Pancreas (tissue), 10 donors: ENCODE measurements at regions not wholly inside any gene's neighbourhood (a gene's known extent, or its start where the extent isn't known, plus 50 kb on each side); places are given as distances from the start of the nearest gene placed in this dataset.

Experiments used
- ATAC-seq, 4 donors: fragments of 200-7000 bp; cut with Tn5 transposase; one replicate each; pipeline versions ENCODE4 v1.8.0 to v1.9.1; 2020; ENCODE audit warnings: mild to moderate bottlenecking in 4 of 4, moderate library complexity in 4 of 4
- DNase-seq, 6 donors: peaks; one replicate each; pipeline ENCODE4 v3.0.0-alpha.2; 2020
- FAIRE-seq: peaks from 2 replicates; lab custom pipeline; 2012; peaks lifted over from hg19 to GRCh38; lab: Jason Lieb, UNC
- H3K27ac ChIP-seq, 4 donors: fragments of 200-600 bp; sonication (generic); 1 replicate in 3 of 4; 2 replicates in 1 of 4; pipeline versions ENCODE4 v1.5.0 to v1.8.0; 2020
- H3K27me3 ChIP-seq, 4 donors: fragments of 200-600 bp; one replicate each; pipeline ENCODE4 v1.8.0; 2021
- H3K36me3 ChIP-seq, 3 donors: fragments of 200-600 bp; sonication (generic) in 1 of 3; one replicate each; pipeline versions ENCODE4 v1.5.0 to v1.8.0; 2020 to 2021
- H3K4me1 ChIP-seq, 3 donors: fragments of 200-600 bp; one replicate each; pipeline ENCODE4 v1.8.0; 2021
- H3K4me3 ChIP-seq, 4 donors: fragments of 200-600 bp; sonication (generic) in 2 of 4; one replicate each; pipeline versions ENCODE4 v1.5.0 to v1.8.0; 2020 to 2021
- H3K9me3 ChIP-seq, 4 donors: fragments of 200-600 bp; one replicate each; pipeline ENCODE4 v1.8.0; 2021
- CTCF ChIP-seq, 4 donors: fragments of 200-600 bp; sonication (generic) in 3 of 4; IDR thresholded peaks; one replicate each; pipeline versions ENCODE4 v1.5.0 to v1.8.0; 2021; ENCODE audit warnings: antibody characterized with exemption in 4 of 4
- WGBS, 2 donors: extraction: QIAGEN DNeasy Blood & Tissue Kit; methylation state at CpG; one replicate each; pipeline ENCODE4 v1.1.7; 2013; 5-methylcytosine and 5-hydroxymethylcytosine counted together
- intact Hi-C, 3 donors: fragments of 100-400 bp; cut with DNase I; formaldehyde crosslinking; loops; one replicate each; pipeline versions ENCODE4 v1.11.1 to v1.14.2; 2022
- donor health status: healthy with polysubstance abuse.
- donor health status: DM: no; HTN: no; CAD: no; lungs with moderate emphysema.
- donor health status: DM: no; HTN: no; CAD: no.
- donor health status: control.
- donor health status: control.
- donor health status: Bipolar disorder and iron deficiency.
- donor health status: DM: yes; HTN: yes; CAD: no.
- donor health status: DM: no; HTN: no; CAD: no.
- donor health status: DM: no; HTN: no; CAD: no.
- donor health status: DM: yes; HTN: yes; CAD: no.

GRCh38 chr12:126404293-126404881, 1339.2 kb downstream of the AACS start:
- no peaks in the 10 kb centered on the region for H3K9me3 ChIP-seq
- intact Hi-C loops = no loop called here
- no peak for DNase-seq
- no peak for ATAC-seq
- no peak overlapping the region for H3K4me3 ChIP-seq
- no peak for TF ChIP-seq CTCF (IDR thresholded peaks at IDR 0.05)
- no peaks in the 10 kb centered on the region for H3K27me3 ChIP-seq
- no peak overlapping the region for H3K27ac ChIP-seq
- H3K4me1 ChIP-seq = no peaks in the 10 kb centered on the region
- H3K36me3 ChIP-seq = no peaks in the 10 kb centered on the region
- FAIRE-seq = no peak
- WGBS, 2 donors = 79 to 84% methylated on average over 5 of the region's 5 CpGs

GRCh38 chr12:126418400-126418799, 1353.2 kb downstream of the AACS start:
- no peak for ATAC-seq
- no peak for FAIRE-seq

GRCh38 chr12:126419131-126419530, 1353.9 kb downstream of the AACS start:
- DNase-seq (no peak), ATAC-seq (no peak), FAIRE-seq (no peak)
- H3K9me3 ChIP-seq = no peaks in the 10 kb centered on the region
- no peaks in the 10 kb centered on the region for H3K4me1 ChIP-seq
- H3K27me3 ChIP-seq = no peaks in the 10 kb centered on the region
- no peak overlapping the region for H3K4me3 ChIP-seq
- WGBS, 2 donors = 59 to 68% methylated on average over 2 of the region's 2 CpGs
- H3K36me3 ChIP-seq = no peaks in the 10 kb centered on the region
- no peak overlapping the region for H3K27ac ChIP-seq
- intact Hi-C loops = no loop called here
- TF ChIP-seq CTCF (IDR thresholded peaks at IDR 0.05) = no peak

More at GRCh38 chr12:126418400-126418799, 1353.2 kb downstream of the AACS start:
- H3K4me1 ChIP-seq = no peaks in the 10 kb centered on the region
- no peaks in the 10 kb centered on the region for H3K27me3 ChIP-seq
- H3K4me3 ChIP-seq = no peak overlapping the region
- TF ChIP-seq CTCF (IDR thresholded peaks at IDR 0.05) = no peak
- DNase-seq = no peak
- H3K9me3 ChIP-seq = no peaks in the 10 kb centered on the region
- WGBS, 2 donors = 83 to 89% methylated on average over 5 of the region's 5 CpGs
- intact Hi-C loops = no loop called here
- no peaks in the 10 kb centered on the region for H3K36me3 ChIP-seq
- no peak overlapping the region for H3K27ac ChIP-seq

- DNase-seq (no peak), ATAC-seq (no peak), FAIRE-seq (no peak)
- intact Hi-C loops = no loop called here
- Histone ChIP-seq H3K9me3 (no peaks in the 10 kb centered on the region), H3K27ac (no peak overlapping the region), H3K27me3 (no peaks in the 10 kb centered on the region), H3K36me3 (no peaks in the 10 kb centered on the region), H3K4me1 (no peaks in the 10 kb centered on the region), H3K4me3 (no peak overlapping the region)
- no peak for TF ChIP-seq CTCF (IDR thresholded peaks at IDR 0.05)
- WGBS, 2 donors = 51 to 71% methylated on average over 3 of the region's 3 CpGs
Observed at GRCh38 chr12:126424696-126425095, 1359.5 kb downstream of the AACS start.

GRCh38 chr12:126425264-126425663, 1360.0 kb downstream of the AACS start:
- Histone ChIP-seq H3K36me3 (no peaks in the 10 kb centered on the region), H3K4me1 (no peaks in the 10 kb centered on the region), H3K4me3 (no peak overlapping the region), H3K9me3 (no peaks in the 10 kb centered on the region), H3K27me3 (no peaks in the 10 kb centered on the region), H3K27ac (no peak overlapping the region)
- no peak for FAIRE-seq
- no peak for DNase-seq
- 88% methylated on average over 7 of the region's 7 CpGs for WGBS, 2 donors
- TF ChIP-seq CTCF (IDR thresholded peaks at IDR 0.05) = no peak
- ATAC-seq = no peak
- intact Hi-C loops = no loop called here
